Omental fat pad (tissue), 3 donors: ENCODE measurements at regions not wholly inside any gene's neighbourhood (a gene's known extent, or its start where the extent isn't known, plus 50 kb on each side); places are given as distances from the start of the nearest gene placed in this dataset.

Source experiments
- ATAC-seq: fragments of 150-250 bp; one replicate; pipeline ENCODE4 v1.9.1; 2016; ENCODE audit warnings: mild to moderate bottlenecking, moderate library complexity; ENCODE audit not compliant: low FRiP score
- DNase-seq: peaks from one replicate; pipeline ENCODE4 v3.0.0-alpha.2; 2019; ENCODE audit warnings: low spot score
- CTCF ChIP-seq, 3 donors: fragments of 450-650 bp; IDR thresholded peaks; one replicate each; pipeline ENCODE4 v1.5.1; 2016 to 2017; ENCODE audit warnings: antibody characterized with exemption in 3 of 3, mild to moderate bottlenecking in 3 of 3, moderate library complexity in 2 of 3

GRCh38 chr21:20313013-20313412 is 685.2 kb upstream of the NCAM2 start:
- no peak for TF ChIP-seq CTCF (IDR thresholded peaks at IDR 0.05)
- ATAC-seq, result no peak

GRCh38 chr21:20315042-20315441 is 683.2 kb upstream of the NCAM2 start:
- TF ChIP-seq CTCF (IDR thresholded peaks at IDR 0.05), result no peak
- no peak for ATAC-seq
- no peak for DNase-seq

More at GRCh38 chr21:20313013-20313412, 685.2 kb upstream of the NCAM2 start:
- no peak for DNase-seq

GRCh38 chr21:20329636-20330035 is 668.6 kb upstream of the NCAM2 start:
- TF ChIP-seq CTCF (IDR thresholded peaks at IDR 0.05), result no peak
- ATAC-seq, result no peak
- no peak for DNase-seq

GRCh38 chr21:20330652-20331051 is 667.6 kb upstream of the NCAM2 start:
- no peak for TF ChIP-seq CTCF (IDR thresholded peaks at IDR 0.05)
- no peak for DNase-seq
- ATAC-seq, result no peak

GRCh38 chr21:20334585-20334984 is 663.6 kb upstream of the NCAM2 start:
- DNase-seq (no peak), ATAC-seq (no peak)
- no peak for TF ChIP-seq CTCF (IDR thresholded peaks at IDR 0.05)

GRCh38 chr21:20341431-20341830 is 656.8 kb upstream of the NCAM2 start:
- no peak for TF ChIP-seq CTCF (IDR thresholded peaks at IDR 0.05)
- DNase-seq, result no peak
- ATAC-seq, result no peak

GRCh38 chr21:20343186-20343585 is 655.0 kb upstream of the NCAM2 start:
- TF ChIP-seq CTCF (IDR thresholded peaks at IDR 0.05), result no peak
- ATAC-seq (no peak), DNase-seq (no peak)
